ENCODE measurements at regions not wholly inside any gene's neighbourhood (a gene's known extent, or its start where the extent isn't known, plus 50 kb on each side); places are given as distances from the start of the nearest gene placed in this dataset.
"Not testable (repeated sequence)": the region's sequence is repeated elsewhere in the genome, so short reads cannot be mapped to it uniquely, and the experiment has no call there.

- DNase-seq (ENCODE audit: low spot score) = not testable (repeated sequence)
Measured at GRCh38 chr1:242912855-242913254, 342.2 kb downstream of the CEP170 start.

DNA sequence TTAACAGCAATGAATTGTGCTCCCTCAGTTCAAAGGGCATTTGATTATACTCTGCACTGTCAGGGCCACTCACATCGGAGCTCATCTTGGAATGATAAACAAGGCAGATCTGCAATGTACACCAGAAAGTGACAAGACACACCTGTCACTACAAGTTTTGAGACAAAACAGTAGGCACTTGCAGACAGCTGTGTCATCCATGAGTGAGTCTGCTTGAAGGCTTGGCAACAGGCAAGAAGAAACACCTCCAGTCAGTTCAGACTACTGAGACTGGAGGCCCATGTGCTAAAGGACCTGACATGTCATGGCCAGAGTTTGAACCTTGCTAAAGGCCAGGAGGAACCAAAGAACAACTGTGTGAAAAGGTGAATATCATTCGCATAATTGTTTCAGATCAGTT is 354.5 kb downstream of the CEP170 start:
- not testable (repeated sequence) for DNase-seq (ENCODE audit: low spot score)

DNA sequence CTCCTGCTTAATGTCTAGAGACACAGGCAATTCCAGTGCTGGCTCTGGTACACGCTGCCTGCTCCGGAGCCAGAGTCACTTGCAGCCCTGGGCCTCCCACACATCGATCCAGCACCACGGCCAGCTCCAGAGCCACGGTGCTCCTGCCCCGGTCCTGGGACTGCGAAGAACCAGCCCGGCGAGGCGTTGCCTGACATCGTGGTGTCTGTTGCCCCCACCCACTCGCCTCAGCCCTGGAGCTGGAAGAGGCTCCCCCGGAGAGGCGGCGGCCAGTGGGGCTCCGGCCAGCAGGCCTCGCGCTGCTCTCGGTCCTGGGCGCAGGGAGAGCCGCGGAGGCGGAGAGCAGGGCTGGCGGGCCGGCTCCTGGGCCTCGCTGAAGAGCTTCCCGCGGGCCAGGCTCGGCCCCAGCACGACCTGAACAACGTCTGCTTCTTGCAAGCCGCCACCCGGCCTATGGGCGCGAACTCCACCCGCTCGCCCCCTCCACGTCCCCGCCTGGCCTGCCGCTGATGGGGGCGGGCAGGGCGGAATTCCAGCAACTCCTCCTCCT is 364.8 kb downstream of the CEP170 start:
- DNase-seq (ENCODE audit: low spot score) = no peak

- DNase-seq (ENCODE audit: low spot score) = no peak
Measured at GRCh38 chr1:242886137-242886536, 361.6 kb upstream of the PLD5 start.

DNA sequence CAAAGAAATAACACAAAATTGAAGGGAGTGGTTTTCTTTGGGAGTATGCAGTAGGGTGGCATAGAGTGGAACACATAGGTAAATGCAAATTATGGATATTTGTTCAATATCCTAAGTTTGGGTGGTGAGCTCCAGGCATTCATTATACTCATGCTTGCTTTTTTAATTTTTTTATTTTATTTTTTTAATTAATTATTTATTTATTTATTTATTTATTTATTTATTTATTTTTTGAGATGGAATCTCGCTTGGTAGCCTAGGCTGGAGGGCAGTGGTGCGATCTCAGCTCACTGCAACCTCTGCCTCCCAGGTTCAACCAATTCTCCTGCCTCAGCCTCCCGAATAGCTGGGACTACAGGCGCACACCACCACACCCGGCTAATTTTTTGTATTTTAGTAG is 355.5 kb upstream of the PLD5 start:
- not testable (repeated sequence) for DNase-seq (ENCODE audit: low spot score)

DNA sequence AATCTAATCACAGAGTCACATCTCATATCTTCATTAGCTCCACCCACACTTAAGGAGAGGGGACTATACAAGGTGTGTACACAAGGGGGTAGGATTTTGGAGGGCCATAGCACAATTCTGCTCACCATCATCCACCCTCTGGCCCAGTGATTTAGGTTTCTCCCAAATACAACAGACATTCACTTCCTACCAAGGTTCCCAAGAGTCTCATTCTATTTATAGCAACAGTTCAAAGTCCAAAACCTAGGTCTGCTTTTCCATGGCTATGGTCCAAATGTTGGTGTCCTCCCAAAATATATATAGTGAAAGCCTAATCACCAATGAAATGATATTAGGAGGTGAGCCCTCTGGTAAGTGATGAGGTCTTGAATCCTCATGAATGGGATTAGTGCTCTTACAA is 353.2 kb upstream of the PLD5 start:
- no peak for DNase-seq (ENCODE audit: low spot score)

DNA sequence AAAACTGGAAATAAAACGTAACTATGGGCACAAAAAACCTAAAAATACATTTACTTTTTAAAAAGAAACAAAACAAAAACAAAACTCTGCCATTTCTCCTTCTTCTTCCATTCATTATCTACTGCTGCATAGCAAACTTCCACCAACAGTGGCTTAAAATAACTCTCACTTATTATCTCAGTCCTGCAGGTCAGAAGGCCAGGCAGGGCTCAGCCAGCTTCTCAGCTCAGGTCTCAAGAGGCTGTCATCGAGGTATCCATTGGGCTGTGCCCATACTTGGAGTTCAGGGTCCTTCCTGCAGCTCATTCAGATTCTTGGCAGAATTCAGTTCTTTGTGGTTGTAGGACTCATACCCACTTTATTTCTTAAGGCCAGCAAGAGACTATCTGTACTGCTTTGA is 352.7 kb upstream of the PLD5 start:
- no peak for DNase-seq (ENCODE audit: low spot score)

DNA sequence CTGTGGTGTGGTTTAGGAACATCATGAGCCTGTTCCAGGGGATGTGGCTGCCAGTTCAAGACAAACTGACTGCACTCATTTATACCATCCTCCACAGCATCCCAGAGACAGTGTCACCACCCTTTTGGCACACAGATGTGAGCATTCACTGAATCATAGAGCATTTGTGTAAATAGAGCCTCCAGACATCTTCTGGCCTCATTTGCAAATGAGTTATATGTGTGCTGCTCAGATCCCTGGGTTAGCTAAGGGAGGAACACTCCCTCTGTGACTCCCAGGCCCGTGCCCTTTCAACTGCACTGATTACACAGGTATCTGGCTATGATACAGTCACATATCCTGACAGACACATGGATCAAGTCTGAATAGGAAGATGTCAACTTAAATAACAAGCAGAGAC is 351.5 kb upstream of the PLD5 start:
- no peak for DNase-seq (ENCODE audit: low spot score)

DNA sequence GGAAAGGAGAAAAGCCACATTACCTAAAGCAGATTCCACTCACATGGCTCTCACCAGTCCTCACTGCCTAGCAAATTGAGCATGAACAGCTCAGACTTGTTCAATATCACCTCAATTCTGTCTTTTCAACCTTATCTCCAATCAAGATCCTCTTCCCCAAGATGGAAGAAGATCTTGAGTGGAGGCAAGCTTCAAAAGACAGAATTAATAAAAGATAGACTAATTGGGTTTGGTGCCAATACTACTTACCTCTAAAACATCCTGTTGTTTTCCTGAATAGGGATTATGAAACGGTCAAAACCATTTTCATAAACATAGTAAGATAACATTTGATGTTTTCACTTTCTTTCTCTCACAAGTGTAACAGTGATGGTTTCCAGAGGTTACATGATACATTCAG is 349.2 kb upstream of the PLD5 start:
- no peak for DNase-seq (ENCODE audit: low spot score)

DNA sequence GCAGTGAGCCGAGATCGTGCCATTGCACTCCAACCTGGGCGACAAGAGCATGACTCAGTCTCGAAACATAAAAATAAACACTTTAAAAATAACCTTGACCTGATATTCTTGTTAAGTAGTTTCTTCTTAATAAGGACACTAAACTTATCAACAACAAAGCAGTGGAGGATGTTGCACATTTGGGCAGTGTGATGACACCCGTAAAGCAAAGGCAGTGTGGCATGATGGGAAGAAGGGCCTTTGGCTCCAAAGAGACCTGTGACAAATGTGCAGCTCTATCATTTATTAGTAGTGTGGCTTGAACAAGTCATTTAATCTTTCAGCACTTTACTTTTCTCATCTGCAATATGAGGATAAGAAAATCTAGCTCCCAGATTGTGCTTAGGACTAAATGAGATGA is 348.0 kb upstream of the PLD5 start:
- DNase-seq (ENCODE audit: low spot score) = no peak

- no peak for DNase-seq (ENCODE audit: low spot score)
Measured at GRCh38 chr1:242871471-242872030, 347.1 kb upstream of the PLD5 start.

DNA sequence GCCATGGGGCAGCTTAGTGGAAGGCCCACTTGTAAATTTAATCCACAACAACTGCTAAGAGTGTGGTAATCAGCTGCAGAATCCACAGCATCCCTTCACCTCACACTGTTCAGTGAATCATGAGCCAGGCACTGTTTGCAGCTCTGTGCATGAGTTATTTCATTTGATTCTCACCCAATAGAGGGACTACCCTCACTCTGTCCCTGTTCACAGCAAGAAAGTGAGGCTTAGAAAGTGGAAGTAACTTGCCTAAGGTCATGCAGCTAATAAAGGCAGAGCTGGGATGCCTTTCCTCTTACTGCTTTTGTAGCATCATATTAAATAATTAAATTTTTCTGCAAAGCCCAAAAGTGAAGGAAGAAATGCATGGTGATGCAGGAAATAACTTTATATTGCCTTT is 346.5 kb upstream of the PLD5 start:
- no peak for DNase-seq (ENCODE audit: low spot score)

DNA sequence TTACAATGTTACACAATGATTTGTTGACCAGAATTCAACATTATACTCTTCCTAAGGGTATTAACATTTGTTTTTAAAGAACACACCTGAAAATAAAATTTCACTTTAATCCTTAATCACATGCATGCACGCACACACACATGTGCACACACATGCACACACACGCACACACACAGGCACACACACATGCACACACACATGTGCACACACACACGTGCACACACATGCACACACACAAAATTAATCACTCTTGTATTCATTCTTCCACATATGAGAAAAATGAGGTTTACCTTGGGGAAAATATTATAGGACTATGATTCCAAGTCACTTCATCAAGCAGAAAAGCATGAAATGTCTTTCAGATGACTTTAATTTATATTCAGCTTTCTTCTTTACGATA is 331.8 kb upstream of the PLD5 start:
- DNase-seq (ENCODE audit: low spot score) = no peak

GRCh38 chr1:242854466-242854865 is 330.0 kb upstream of the PLD5 start:
- no peak for DNase-seq (ENCODE audit: low spot score)

DNA sequence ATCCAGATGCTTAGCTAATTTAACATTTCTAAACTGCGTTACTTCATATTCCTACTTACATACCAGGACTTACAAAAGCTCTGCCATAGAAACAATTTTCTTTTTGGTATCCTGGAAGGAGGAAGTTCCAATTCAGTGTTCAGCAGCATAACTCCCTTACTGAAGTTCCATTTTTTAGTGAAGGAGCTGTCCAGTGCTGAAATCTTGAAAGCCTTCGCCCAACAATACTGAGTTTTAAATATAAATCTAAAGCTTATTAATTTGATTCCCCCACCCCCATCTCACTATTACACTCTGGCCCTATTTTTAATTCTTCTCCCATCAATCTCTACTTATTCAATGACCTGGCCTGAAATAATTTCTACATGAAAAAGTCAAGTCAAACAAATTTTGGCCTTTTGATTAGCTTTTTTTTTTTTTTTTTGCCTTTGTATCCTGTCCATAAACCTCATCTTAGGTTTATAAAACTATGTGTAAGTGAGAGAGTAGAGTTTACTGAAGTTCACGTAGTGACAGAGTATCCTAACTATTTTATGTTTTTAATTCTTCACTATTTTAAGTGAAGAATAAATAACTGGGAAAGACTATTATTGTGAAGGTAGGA is 323.0 kb upstream of the PLD5 start:
- peak; percentile 8 for DNase-seq (ENCODE audit: low spot score)

DNA sequence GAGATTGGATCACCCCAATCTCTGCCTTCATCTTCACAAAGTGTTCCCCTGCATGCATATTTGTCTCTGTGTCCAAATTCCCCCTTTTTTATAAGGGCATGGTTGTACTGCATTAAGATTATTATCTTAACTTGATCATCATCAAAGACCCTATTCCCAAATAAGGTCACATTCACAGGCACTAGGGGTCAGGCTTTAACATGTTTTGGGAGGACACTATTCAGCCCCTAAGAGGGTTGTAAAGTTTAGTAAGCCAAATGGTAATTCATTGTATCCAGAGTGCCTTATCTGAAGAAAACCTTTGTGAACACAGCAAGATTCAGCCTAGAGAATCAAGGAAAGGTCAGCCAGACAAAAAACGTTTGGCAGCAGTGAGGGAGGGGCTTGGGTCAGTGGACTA is 317.6 kb upstream of the PLD5 start:
- DNase-seq (ENCODE audit: low spot score) = no peak

GRCh38 chr1:242839101-242839500 is 314.6 kb upstream of the PLD5 start:
- DNase-seq (ENCODE audit: low spot score) = no peak

DNA sequence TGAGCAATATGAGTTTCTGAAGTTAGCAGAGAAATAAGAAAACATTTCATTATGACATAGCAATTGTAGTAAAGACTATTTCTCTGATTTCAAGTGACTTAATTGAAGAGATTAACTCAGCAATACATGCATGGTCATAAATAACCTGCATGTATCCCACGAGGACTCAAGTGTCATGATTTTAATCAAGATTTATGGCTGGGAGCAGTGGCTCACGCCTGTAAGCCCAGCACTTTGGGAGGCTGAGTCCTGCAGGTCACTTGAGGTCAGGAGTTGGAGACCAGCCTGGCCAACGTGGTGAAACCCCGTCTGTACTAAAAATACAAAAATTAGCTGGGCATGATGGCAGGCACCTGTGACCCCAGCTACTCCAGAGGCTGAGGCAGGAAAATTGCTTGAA is 311.9 kb upstream of the PLD5 start:
- DNase-seq (ENCODE audit: low spot score) = no peak

GRCh38 chr1:242828828-242829227 is 304.3 kb upstream of the PLD5 start:
- no peak for DNase-seq (ENCODE audit: low spot score)

DNA sequence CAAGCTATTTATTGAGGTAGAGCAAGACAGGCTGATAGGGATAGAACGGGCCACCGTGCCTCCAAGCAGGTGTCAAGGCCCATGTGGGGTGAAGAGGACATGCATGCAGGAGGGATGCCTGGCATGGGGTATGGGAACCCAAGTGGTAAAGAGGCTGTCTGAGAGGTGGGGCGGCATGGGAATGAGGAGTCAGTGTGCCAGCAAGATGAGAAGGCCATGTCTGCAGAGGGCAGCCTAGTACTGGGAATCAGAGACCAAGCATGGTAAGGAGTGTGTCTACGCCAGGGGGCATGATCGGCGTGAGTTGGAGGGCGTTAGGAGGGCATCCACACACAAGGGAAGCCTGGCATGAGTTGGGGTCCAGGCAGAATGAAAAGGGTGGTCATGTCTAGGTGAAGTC is 303.7 kb upstream of the PLD5 start:
- DNase-seq (ENCODE audit: low spot score) = no peak

DNA sequence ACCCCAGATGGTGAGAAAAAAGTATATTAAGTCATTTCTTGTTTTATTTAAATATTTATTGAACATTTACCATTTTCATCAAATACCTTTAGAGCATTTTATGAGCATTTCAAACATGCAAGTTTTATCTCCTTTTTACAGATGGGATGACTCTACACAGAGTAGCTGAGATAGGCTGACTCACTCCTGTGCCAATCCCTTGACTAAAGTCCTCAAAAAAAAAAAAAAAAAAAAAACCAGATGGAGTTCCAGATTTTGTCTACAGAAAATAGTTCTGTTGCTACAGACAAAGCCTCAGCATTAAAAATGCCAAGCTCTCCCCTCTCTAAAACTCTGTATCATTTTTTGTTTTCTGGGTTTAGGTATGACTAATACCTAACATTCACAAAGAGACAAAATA is 303.0 kb upstream of the PLD5 start:
- no peak for DNase-seq (ENCODE audit: low spot score)

GRCh38 chr1:242826701-242827336 is 302.3 kb upstream of the PLD5 start:
- DNase-seq (ENCODE audit: low spot score) = no peak

- DNase-seq (ENCODE audit: low spot score) = no peak
Measured at GRCh38 chr1:242824435-242824834, 299.9 kb upstream of the PLD5 start.

Measured in A172 (cell line).